H1 (cell line): ENCODE measurements at regions not wholly inside any gene's neighbourhood (a gene's known extent, or its start where the extent isn't known, plus 50 kb on each side); places are given as distances from the start of the nearest gene placed in this dataset.

Source experiments
- CTCF ChIA-PET: fragments of 300-600 bp; sonication (Branson Sonifier 250); formaldehyde crosslinking; loops from one replicate; lab custom pipeline; 2021; ENCODE audit not compliant: partially characterized antibody; lab: Charles Lee
- POLR2A ChIA-PET: fragments of 300-600 bp; sonication (Branson Sonifier 250); formaldehyde crosslinking; loops from one replicate; lab custom pipeline; 2021; ENCODE audit warnings: inconsistent platforms; ENCODE audit not compliant: partially characterized antibody; lab: Charles Lee
- DNase-seq, 2 experiments: peaks; one replicate each; pipeline versions ENCODE4 v3.0.0 to v3.0.0-alpha.2; 2010 to 2022; ENCODE audit warnings: low spot score in 2 of 2, low read depth in 1 of 2, mixed read lengths in 1 of 2
- FAIRE-seq: peaks from 2 replicates; lab custom pipeline; 2011; peaks lifted over from hg19 to GRCh38; lab: Jason Lieb, UNC
- H2AFZ ChIP-seq: 2 replicates; pipeline ENCODE4 v1.8.1; 2012; ENCODE audit warnings: low read length, inconsistent platforms
- H2AK5ac ChIP-seq: 2 replicates; pipeline ENCODE4 v1.6.1; 2013; ENCODE audit warnings: low read depth, low read length
- H2BK120ac ChIP-seq: replicated peaks from 2 replicates; pipeline ENCODE3; 2013; ENCODE audit warnings: low read depth, low read length, inconsistent platforms
- H2BK12ac ChIP-seq: 2 replicates; pipeline ENCODE4 v1.6.1; 2013; ENCODE audit warnings: low read depth, low read length
- H2BK15ac ChIP-seq: 2 replicates; pipeline ENCODE4 v1.6.1; 2013; ENCODE audit warnings: low read length
- H2BK20ac ChIP-seq: 2 replicates; pipeline ENCODE4 v1.6.1; 2013; ENCODE audit warnings: low read length
- H2BK5ac ChIP-seq: 2 replicates; pipeline ENCODE4 v1.6.1; 2013; ENCODE audit warnings: low read depth, low read length
- H3K14ac ChIP-seq: 2 replicates; pipeline ENCODE4 v1.6.1; 2013; ENCODE audit warnings: inconsistent platforms; ENCODE audit not compliant: insufficient read length
- H3K18ac ChIP-seq: 2 replicates; pipeline ENCODE4 v1.6.1; 2013; ENCODE audit warnings: low read length; ENCODE audit errors: extremely low read depth
- H3K23ac ChIP-seq: 2 replicates; pipeline ENCODE4 v1.6.1; 2013; ENCODE audit warnings: inconsistent platforms; ENCODE audit not compliant: insufficient read length
- H3K23me2 ChIP-seq: 2 replicates; pipeline ENCODE4 v1.6.1; 2013; ENCODE audit warnings: low read depth, low read length
- H3K27ac ChIP-seq: 2 replicates; pipeline ENCODE4 v1.6.1; 2011; ENCODE audit warnings: low read depth, low read length, inconsistent platforms
- H3K27me3 ChIP-seq, 4 experiments: replicated peaks in 1 of 4; 1 replicate in 1 of 4; 2 replicates in 3 of 4; pipeline versions ENCODE4 v1.6.1 to v1.8.1; 2011 to 2013; ENCODE audit warnings: low read length in 3 of 4, mild to moderate bottlenecking in 3 of 4, inconsistent platforms in 2 of 4, mixed read lengths in 2 of 4, moderate library complexity in 1 of 4; ENCODE audit not compliant: control insufficient read depth in 3 of 4, insufficient read depth in 3 of 4; ENCODE audit errors: extremely low read depth in 1 of 4
- H3K36me3 ChIP-seq, 4 experiments: 2 replicates each; pipeline versions ENCODE4 v1.6.1 to v1.8.1; 2011 to 2013; ENCODE audit warnings: mild to moderate bottlenecking in 4 of 4, low read length in 3 of 4, moderate library complexity in 2 of 4, control low read depth in 1 of 4, inconsistent platforms in 1 of 4; ENCODE audit not compliant: insufficient read depth in 4 of 4, control insufficient read depth in 2 of 4
- H3K4ac ChIP-seq: replicated peaks from 2 replicates; pipeline ENCODE3; 2013; ENCODE audit warnings: low read length, low read depth, mixed read lengths, inconsistent platforms; ENCODE audit not compliant: insufficient read length
- H3K4me1 ChIP-seq, 4 experiments: replicated peaks in 1 of 4; 1 replicate in 1 of 4; 2 replicates in 3 of 4; pipeline versions ENCODE4 v1.6.1 to v1.8.1; 2011 to 2013; ENCODE audit warnings: low read length in 3 of 4, inconsistent platforms in 2 of 4, mixed read lengths in 1 of 4; ENCODE audit not compliant: insufficient read depth in 4 of 4, control insufficient read depth in 3 of 4
- H3K4me2 ChIP-seq, 2 experiments: 2 replicates each; pipeline versions ENCODE4 v1.6.1 to v1.8.1; 2011 to 2013; ENCODE audit warnings: low read depth in 2 of 2, low read length in 2 of 2, control low read depth in 1 of 2, inconsistent platforms in 1 of 2, mild to moderate bottlenecking in 1 of 2; ENCODE audit not compliant: insufficient read depth in 1 of 2
- H3K4me3 ChIP-seq, 4 experiments: fragments of 200-600, 300-600 bp in 1 of 4; sonication (generic), shearing (Covaris generic), sonication (Bioruptor Twin) in 1 of 4; 2 replicates each; pipeline versions ENCODE4 v1.5.1 to v1.8.1; 2011 to 2016; ENCODE audit warnings: low read length in 4 of 4, low read depth in 3 of 4, control low read depth in 2 of 4, inconsistent platforms in 2 of 4, mild to moderate bottlenecking in 2 of 4, mixed read lengths in 1 of 4, moderate library complexity in 1 of 4; ENCODE audit not compliant: insufficient read depth in 2 of 4; ENCODE audit errors: extremely low read depth in 1 of 4
- H3K56ac ChIP-seq: replicated peaks from 2 replicates; pipeline ENCODE3; 2013; ENCODE audit warnings: low read depth, mild to moderate bottlenecking, mixed read lengths, low read length, inconsistent platforms; ENCODE audit not compliant: insufficient read length
- H3K79me1 ChIP-seq: 2 replicates; pipeline ENCODE4 v1.6.1; 2013; ENCODE audit warnings: low read depth, low read length, control low read depth
- H3K79me2 ChIP-seq, 2 experiments: 2 replicates each; pipeline versions ENCODE4 v1.6.1 to v1.8.1; 2012 to 2013; ENCODE audit warnings: low read length in 2 of 2, mild to moderate bottlenecking in 2 of 2, inconsistent platforms in 1 of 2; ENCODE audit not compliant: insufficient read depth in 2 of 2, control insufficient read depth in 1 of 2
- H3K9ac ChIP-seq, 4 experiments: replicated peaks in 1 of 4; 1 replicate in 1 of 4; 2 replicates in 3 of 4; pipeline versions ENCODE4 v1.6.1 to v1.8.1; 2011 to 2013; ENCODE audit warnings: low read depth in 3 of 4, low read length in 3 of 4, control low read depth in 2 of 4, mild to moderate bottlenecking in 2 of 4, moderate library complexity in 2 of 4, inconsistent platforms in 1 of 4; ENCODE audit errors: extremely low read depth in 1 of 4
- H3K9me3 ChIP-seq, 2 experiments: 2 replicates each; pipeline versions ENCODE4 v1.6.1 to v1.8.1; 2012 to 2013; ENCODE audit warnings: mild to moderate bottlenecking in 2 of 2, moderate library complexity in 2 of 2, control low read depth in 1 of 2, inconsistent platforms in 1 of 2, low read depth in 1 of 2, low read length in 1 of 2, mixed read lengths in 1 of 2; ENCODE audit not compliant: insufficient read depth in 2 of 2
- H4K20me1 ChIP-seq, 2 experiments: replicated peaks in 1 of 2; 2 replicates each; pipeline versions ENCODE3 to v1.8.1; 2011 to 2013; ENCODE audit warnings: inconsistent platforms in 2 of 2, low read length in 2 of 2, mild to moderate bottlenecking in 1 of 2; ENCODE audit not compliant: insufficient read depth in 2 of 2, control insufficient read depth in 1 of 2
- H4K5ac ChIP-seq: 2 replicates; pipeline ENCODE4 v1.6.1; 2013; ENCODE audit warnings: low read length, low read depth, mixed read lengths, inconsistent platforms; ENCODE audit not compliant: insufficient read length
- H4K8ac ChIP-seq: 2 replicates; pipeline ENCODE4 v1.8.0; 2013; ENCODE audit warnings: mild to moderate bottlenecking, moderate library complexity, low read length, inconsistent platforms; ENCODE audit not compliant: insufficient read depth; ENCODE audit errors: extremely low read depth
- H4K91ac ChIP-seq: replicated peaks from 2 replicates; pipeline ENCODE3; 2013; ENCODE audit warnings: low read length, mixed read lengths, inconsistent platforms; ENCODE audit not compliant: insufficient read length
- KDM1A ChIP-seq: fragments of 200-600, 300-600 bp; sonication (generic); IDR thresholded peaks from 2 replicates; pipeline ENCODE4 v1.7.1; 2016; ENCODE audit warnings: mild to moderate bottlenecking, low read length, borderline replicate concordance
- PHF8 ChIP-seq: fragments of 200-600 bp; sonication (generic); conservative IDR thresholded peaks from 2 replicates; pipeline ENCODE4 v1.7.1; 2012; ENCODE audit warnings: low read depth, mild to moderate bottlenecking, inconsistent platforms, low read length, moderate library complexity
- WGBS, 2 experiments: shearing (Covaris generic) in 1 of 2; methylation state at CpG; one replicate each; pipeline versions ENCODE4 v1.1.6 to v1.1.7; 2013 to 2015; ENCODE audit warnings: low lambda C conversion rate in 2 of 2, mixed read lengths in 2 of 2, inconsistent platforms in 1 of 2, low coverage in 1 of 2, missing lambda C conversion rate in 1 of 2; ENCODE audit not compliant: insufficient replicate concordance in 2 of 2, insufficient coverage in 1 of 2, insufficient read length in 1 of 2; ENCODE audit errors: extremely low coverage in 1 of 2, missing lambda C conversion rate in 1 of 2; 5-methylcytosine and 5-hydroxymethylcytosine counted together

DNA sequence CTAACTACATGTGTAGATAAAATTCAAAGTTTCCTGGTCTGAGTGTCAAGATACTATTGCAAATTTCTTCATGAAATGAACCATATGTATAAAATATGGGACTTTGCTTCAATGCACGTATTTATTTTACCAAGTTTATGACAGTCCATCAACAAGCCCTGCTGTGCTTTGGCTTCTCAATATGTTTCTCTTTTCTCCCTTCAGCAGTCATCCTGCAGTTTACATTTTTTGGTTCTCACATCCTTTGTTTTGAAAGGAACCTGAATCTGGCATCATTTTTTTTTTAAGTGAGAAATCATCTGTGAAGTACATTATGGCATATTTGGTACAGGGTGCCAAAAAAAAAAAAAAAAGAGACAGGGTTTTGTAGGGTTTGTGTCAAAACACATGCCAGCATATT is 65.1 kb downstream of the YIPF5 start:
- no peak overlapping the region for H2AK5ac ChIP-seq
- H3K79me1 ChIP-seq, result no peaks in the 10 kb centered on the region
- DNase-seq, result no peak
- H3K9me3 ChIP-seq, result no peaks in the 10 kb centered on the region
- H4K20me1 ChIP-seq, result no peaks in the 10 kb centered on the region
- H2BK15ac ChIP-seq, result no peak overlapping the region
- no peak overlapping the region for H2BK5ac ChIP-seq
- no peak overlapping the region for H3K27ac ChIP-seq
- H3K23me2 ChIP-seq, result no peaks in the 10 kb centered on the region
- H4K91ac ChIP-seq, result no peak overlapping the region
- no peak for TF ChIP-seq KDM1A
- no peak for TF ChIP-seq PHF8
- TF ChIP-seq, all 59 proteins: peak for 0
- Histone ChIP-seq H3K4me1 (no peaks in the 10 kb centered on the region; a peak in 1 of 7 replicates), H3K9ac (no peak overlapping the region), H4K5ac (no peak overlapping the region), H2BK12ac (no peak overlapping the region), H4K8ac (no peak overlapping the region), H3K27me3 (no peaks in the 10 kb centered on the region), H3K18ac (no peak overlapping the region), H2BK120ac (no peak overlapping the region), H3K56ac (no peak overlapping the region), H2AFZ (no peak overlapping the region), H3K79me2 (no peaks in the 10 kb centered on the region), H3K4me2 (no peak overlapping the region), H3K23ac (no peak overlapping the region), H2BK20ac (no peak overlapping the region), H3K4ac (no peak overlapping the region), H3K4me3 (no peak overlapping the region), H3K14ac (no peak overlapping the region), H3K36me3 (no peaks in the 10 kb centered on the region)
- WGBS, 2 experiments, result 87% methylated on average over 1 of the region's 1 CpG; no CpG with 5 or more reads in 1 of the 2 experiments
- CTCF ChIA-PET, result no interaction called here
- POLR2A ChIA-PET, result no interaction called here
- FAIRE-seq, result no peak
